Sigmoid colon (tissue), 4 donors: ENCODE measurements at regions not wholly inside any gene's neighbourhood (a gene's known extent, or its start where the extent isn't known, plus 50 kb on each side); places are given as distances from the start of the nearest gene placed in this dataset.

Experiments used
- EP300 ChIP-seq, 4 donors: sonication (generic); formaldehyde crosslinking; IDR thresholded peaks; one replicate each; pipeline ENCODE4 v1.6.1; 2017; ENCODE audit warnings: antibody characterized with exemption in 4 of 4
- POLR2A ChIP-seq, 2 donors: fragments of 450-650 bp; IDR thresholded peaks; one replicate each; pipeline ENCODE4 v1.6.1; 2016; ENCODE audit warnings: antibody characterized with exemption in 2 of 2, mild to moderate bottlenecking in 2 of 2, moderate library complexity in 2 of 2
- TF ChIP-seq, protein P1 (sequence below), 4 experiments: fragments of 450-650 bp in 3 of 4; fragments of 200-600 bp in 1 of 4; IDR thresholded peaks; one replicate each; pipeline ENCODE4 v1.5.1; 2016 to 2019; ENCODE audit warnings: antibody characterized with exemption in 4 of 4, mild to moderate bottlenecking in 3 of 4, moderate library complexity in 2 of 4

GRCh38 chr1:219834314-219834917 is 93.9 kb downstream of the SLC30A10 start:
- TF ChIP-seq, protein P1, sequence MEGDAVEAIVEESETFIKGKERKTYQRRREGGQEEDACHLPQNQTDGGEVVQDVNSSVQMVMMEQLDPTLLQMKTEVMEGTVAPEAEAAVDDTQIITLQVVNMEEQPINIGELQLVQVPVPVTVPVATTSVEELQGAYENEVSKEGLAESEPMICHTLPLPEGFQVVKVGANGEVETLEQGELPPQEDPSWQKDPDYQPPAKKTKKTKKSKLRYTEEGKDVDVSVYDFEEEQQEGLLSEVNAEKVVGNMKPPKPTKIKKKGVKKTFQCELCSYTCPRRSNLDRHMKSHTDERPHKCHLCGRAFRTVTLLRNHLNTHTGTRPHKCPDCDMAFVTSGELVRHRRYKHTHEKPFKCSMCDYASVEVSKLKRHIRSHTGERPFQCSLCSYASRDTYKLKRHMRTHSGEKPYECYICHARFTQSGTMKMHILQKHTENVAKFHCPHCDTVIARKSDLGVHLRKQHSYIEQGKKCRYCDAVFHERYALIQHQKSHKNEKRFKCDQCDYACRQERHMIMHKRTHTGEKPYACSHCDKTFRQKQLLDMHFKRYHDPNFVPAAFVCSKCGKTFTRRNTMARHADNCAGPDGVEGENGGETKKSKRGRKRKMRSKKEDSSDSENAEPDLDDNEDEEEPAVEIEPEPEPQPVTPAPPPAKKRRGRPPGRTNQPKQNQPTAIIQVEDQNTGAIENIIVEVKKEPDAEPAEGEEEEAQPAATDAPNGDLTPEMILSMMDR (IDR thresholded peaks at IDR 0.05) = no peak
- TF ChIP-seq EP300 (IDR thresholded peaks at IDR 0.05) = no peak
- no peak for TF ChIP-seq POLR2A (IDR thresholded peaks at IDR 0.05)
